Mesenchymal stem cell (in vitro differentiated cells and primary cell): ENCODE measurements at regions not wholly inside any gene's neighbourhood (a gene's known extent, or its start where the extent isn't known, plus 50 kb on each side); places are given as distances from the start of the nearest gene placed in this dataset.

Experiments used
- DNase-seq: peaks from one replicate; pipeline ENCODE4 v3.0.0-alpha.2; 2013
- H2AFZ ChIP-seq: one replicate; pipeline ENCODE4 v1.6.1; 2013; ENCODE audit warnings: low read depth, mild to moderate bottlenecking, control low read depth, inconsistent platforms, low read length, moderate library complexity
- H2AK5ac ChIP-seq: 2 replicates; pipeline ENCODE4 v1.6.1; 2013; ENCODE audit warnings: low read length, moderate library complexity, mild to moderate bottlenecking, inconsistent platforms; ENCODE audit not compliant: severe bottlenecking
- H2BK120ac ChIP-seq: one replicate; pipeline ENCODE4 v1.6.1; 2013; ENCODE audit warnings: low read depth, mild to moderate bottlenecking, inconsistent platforms, low read length, moderate library complexity
- H2BK12ac ChIP-seq, 2 experiments: one replicate each; pipeline ENCODE4 v1.6.1; 2013; ENCODE audit warnings: inconsistent platforms in 2 of 2, low read length in 2 of 2, mild to moderate bottlenecking in 2 of 2, moderate library complexity in 2 of 2, control low read depth in 1 of 2
- H2BK15ac ChIP-seq: one replicate; pipeline ENCODE4 v1.6.1; 2013; ENCODE audit warnings: mild to moderate bottlenecking, low read depth, inconsistent platforms; ENCODE audit not compliant: poor library complexity, severe bottlenecking
- H2BK5ac ChIP-seq: 2 replicates; pipeline ENCODE4 v1.6.1; 2013; ENCODE audit warnings: low read depth, mild to moderate bottlenecking, low read length, control low read depth, inconsistent platforms; ENCODE audit not compliant: poor library complexity, severe bottlenecking
- H3K14ac ChIP-seq, 2 experiments: one replicate each; pipeline ENCODE4 v1.6.1; 2013; ENCODE audit warnings: inconsistent platforms in 2 of 2, low read length in 2 of 2, control low read depth in 1 of 2, mild to moderate bottlenecking in 1 of 2, moderate library complexity in 1 of 2
- H3K18ac ChIP-seq, 2 experiments: one replicate each; pipeline ENCODE4 v1.6.1; 2013; ENCODE audit warnings: inconsistent platforms in 2 of 2, low read length in 2 of 2, control low read depth in 1 of 2, low read depth in 1 of 2, mild to moderate bottlenecking in 1 of 2
- H3K23ac ChIP-seq, 2 experiments: one replicate each; pipeline ENCODE4 v1.6.1; 2013; ENCODE audit warnings: inconsistent platforms in 2 of 2, low read length in 2 of 2, mild to moderate bottlenecking in 2 of 2, moderate library complexity in 2 of 2, control low read depth in 1 of 2
- H3K27ac ChIP-seq: 2 replicates; pipeline ENCODE4 v1.5.1; 2013; ENCODE audit warnings: mild to moderate bottlenecking, moderate library complexity, low read length, control low read depth, inconsistent platforms; ENCODE audit not compliant: poor library complexity, severe bottlenecking
- H3K27me3 ChIP-seq, 2 experiments: 2 replicates each; pipeline versions ENCODE4 v1.6.1 to v1.7.0; 2013; ENCODE audit warnings: low read length in 2 of 2, mild to moderate bottlenecking in 2 of 2, moderate library complexity in 2 of 2, control low read depth in 1 of 2, inconsistent platforms in 1 of 2; ENCODE audit not compliant: control insufficient read depth in 1 of 2, insufficient read depth in 1 of 2
- H3K36me3 ChIP-seq, 2 experiments: 2 replicates each; pipeline versions ENCODE4 v1.6.1 to v1.7.0; 2013; ENCODE audit warnings: low read length in 2 of 2, control low read depth in 1 of 2, inconsistent platforms in 1 of 2, low read depth in 1 of 2, mild to moderate bottlenecking in 1 of 2; ENCODE audit not compliant: insufficient read depth in 2 of 2, control insufficient read depth in 1 of 2
- H3K4ac ChIP-seq, 2 experiments: one replicate each; pipeline ENCODE4 v1.6.1; 2013; ENCODE audit warnings: inconsistent platforms in 2 of 2, low read length in 2 of 2, mild to moderate bottlenecking in 2 of 2, moderate library complexity in 2 of 2, control low read depth in 1 of 2, low read depth in 1 of 2
- H3K4me1 ChIP-seq: 2 replicates; pipeline ENCODE4 v1.6.1; 2013; ENCODE audit warnings: low read depth, low read length, control low read depth; ENCODE audit not compliant: control insufficient read depth, insufficient read depth
- H3K4me2 ChIP-seq: 2 replicates; pipeline ENCODE4 v1.6.1; 2013; ENCODE audit warnings: low read length, mild to moderate bottlenecking, inconsistent platforms; ENCODE audit not compliant: poor library complexity, severe bottlenecking
- H3K4me3 ChIP-seq, 2 experiments: 2 replicates each; pipeline versions ENCODE4 v1.5.1 to v1.7.0; 2013; ENCODE audit warnings: low read length in 2 of 2, mild to moderate bottlenecking in 2 of 2, control low read depth in 1 of 2, low read depth in 1 of 2; ENCODE audit not compliant: insufficient read depth in 1 of 2
- H3K79me1 ChIP-seq: replicated peaks from 2 replicates; pipeline ENCODE4 v1.6.1; 2013; ENCODE audit warnings: mild to moderate bottlenecking, control low read depth, low read length, inconsistent platforms; ENCODE audit not compliant: poor library complexity, severe bottlenecking
- H3K9ac ChIP-seq: 2 replicates; pipeline ENCODE4 v1.7.0; 2013; ENCODE audit warnings: mild to moderate bottlenecking, low read length, moderate library complexity
- H3K9me3 ChIP-seq: 2 replicates; pipeline ENCODE4 v1.7.0; 2013; ENCODE audit warnings: mild to moderate bottlenecking, low read length; ENCODE audit not compliant: control insufficient read depth
- H4K8ac ChIP-seq: one replicate; pipeline ENCODE4 v1.6.1; 2013; ENCODE audit warnings: inconsistent platforms, mild to moderate bottlenecking, low read length, moderate library complexity
- H4K91ac ChIP-seq: one replicate; pipeline ENCODE4 v1.6.1; 2013; ENCODE audit warnings: mild to moderate bottlenecking, low read length, inconsistent platforms
- WGBS: methylation state at CpG from one replicate; pipeline ENCODE4 v1.1.7; 2013; ENCODE audit warnings: mixed read lengths; 5-methylcytosine and 5-hydroxymethylcytosine counted together

DNA sequence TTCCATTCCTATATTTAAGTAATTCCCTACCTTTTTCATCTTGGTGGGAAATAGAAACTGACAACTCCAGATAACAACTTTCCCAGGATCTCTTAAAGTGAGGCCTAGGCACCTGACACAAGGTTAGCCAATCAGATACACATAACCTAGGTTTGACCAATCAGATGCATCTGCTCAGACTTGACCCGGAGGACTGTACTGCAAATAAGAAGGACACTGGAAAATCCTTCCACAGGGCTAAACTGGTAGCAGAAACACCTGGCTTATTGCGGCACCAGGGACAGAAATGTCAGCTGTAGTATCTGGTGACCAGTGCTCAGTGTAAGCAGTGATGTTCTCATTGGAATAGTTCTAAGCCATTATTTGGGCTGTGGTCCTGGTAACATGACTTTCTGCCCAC is 204.5 kb upstream of the SLCO3A1 start:
- Histone ChIP-seq H2AK5ac (no peak overlapping the region), H3K9ac (no peak overlapping the region), H3K14ac (no peak overlapping the region), H3K4me2 (no peak overlapping the region), H3K4me3 (no peak overlapping the region), H4K8ac (no peak overlapping the region), H3K36me3 (no peaks in the 10 kb centered on the region), H3K27ac (no peak overlapping the region), H3K79me1 (no peaks in the 10 kb centered on the region), H3K4me1 (no peaks in the 10 kb centered on the region), H2BK12ac (no peak overlapping the region), H2AFZ (no peak overlapping the region), H2BK120ac (no peak overlapping the region), H3K18ac (no peak overlapping the region), H2BK15ac (no peak overlapping the region), H3K4ac (no peak overlapping the region), H3K23ac (no peak overlapping the region), H2BK5ac (no peak overlapping the region), H3K9me3 (peaks cover 1% of the 10 kb centered on the region), H3K27me3 (no peaks in the 10 kb centered on the region), H4K91ac (no peak overlapping the region)
- WGBS: 65% methylated on average over 2 of the region's 2 CpGs
- no peak for DNase-seq

- no peaks in the 10 kb centered on the region for H3K4me1 ChIP-seq
- H3K4me2 ChIP-seq: no peak overlapping the region
- H3K23ac ChIP-seq: no peak overlapping the region
- no peak overlapping the region for H3K14ac ChIP-seq
- H2BK12ac ChIP-seq: no peak overlapping the region
- H3K27me3 ChIP-seq: no peaks in the 10 kb centered on the region
- H3K27ac ChIP-seq: no peak overlapping the region
- H3K9ac ChIP-seq: no peak overlapping the region
- H2BK5ac ChIP-seq: no peak overlapping the region
- DNase-seq: no peak
- WGBS: 63% methylated on average over 2 of the region's 4 CpGs
- H3K18ac ChIP-seq: no peak overlapping the region
- H3K9me3 ChIP-seq: no peaks in the 10 kb centered on the region
- no peak overlapping the region for H2AFZ ChIP-seq
- H2BK15ac ChIP-seq: no peak overlapping the region
- H4K91ac ChIP-seq: no peak overlapping the region
- H2BK120ac ChIP-seq: no peak overlapping the region
- H3K79me1 ChIP-seq: no peaks in the 10 kb centered on the region
- no peak overlapping the region for H2AK5ac ChIP-seq
- no peak overlapping the region for H4K8ac ChIP-seq
- no peak overlapping the region for H3K4ac ChIP-seq
- H3K36me3 ChIP-seq: no peaks in the 10 kb centered on the region
- no peak overlapping the region for H3K4me3 ChIP-seq
Observed at GRCh38 chr15:91649831-91650321, 203.6 kb upstream of the SLCO3A1 start.

DNA sequence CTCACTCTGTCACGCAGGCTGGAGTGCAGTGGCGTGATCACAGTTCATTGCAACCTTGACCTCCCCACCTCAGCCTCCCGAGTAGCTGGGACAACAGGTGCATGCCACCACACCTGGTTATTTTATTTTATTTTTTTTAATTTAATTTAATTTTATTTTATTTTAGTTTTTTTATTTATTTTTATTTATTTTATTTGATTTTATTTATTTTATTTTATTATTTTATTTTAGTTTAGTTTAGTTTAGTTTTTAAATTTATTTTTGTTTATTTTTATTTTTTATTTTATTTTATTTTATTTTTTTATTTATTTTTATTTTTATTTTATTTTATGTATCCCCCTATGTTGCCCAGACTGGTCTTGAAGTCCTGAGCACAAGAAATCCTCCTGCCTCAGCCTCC is 202.3 kb upstream of the SLCO3A1 start:
- H3K4me1 ChIP-seq: no peaks in the 10 kb centered on the region
- no peak overlapping the region for H3K4ac ChIP-seq
- H2AFZ ChIP-seq: no peak overlapping the region
- H3K9me3 ChIP-seq: no peaks in the 10 kb centered on the region
- H3K36me3 ChIP-seq: no peaks in the 10 kb centered on the region
- H4K91ac ChIP-seq: no peak overlapping the region
- no peaks in the 10 kb centered on the region for H3K79me1 ChIP-seq
- no peak overlapping the region for H4K8ac ChIP-seq
- no peak overlapping the region for H2AK5ac ChIP-seq
- no peak overlapping the region for H2BK120ac ChIP-seq
- no peaks in the 10 kb centered on the region for H3K27me3 ChIP-seq
- no peak overlapping the region for H3K14ac ChIP-seq
- no peak overlapping the region for H2BK15ac ChIP-seq
- H2BK12ac ChIP-seq: no peak overlapping the region
- no peak overlapping the region for H3K23ac ChIP-seq
- DNase-seq: no peak
- WGBS: 38% methylated on average over 2 of the region's 3 CpGs
- no peak overlapping the region for H3K27ac ChIP-seq
- no peak overlapping the region for H2BK5ac ChIP-seq
- H3K18ac ChIP-seq: no peak overlapping the region
- H3K4me2 ChIP-seq: no peak overlapping the region
- no peak overlapping the region for H3K9ac ChIP-seq
- no peak overlapping the region for H3K4me3 ChIP-seq

GRCh38 chr15:91652610-91653207 is 200.8 kb upstream of the SLCO3A1 start:
- H3K27ac ChIP-seq: no peak overlapping the region
- 47% methylated on average over 3 of the region's 7 CpGs for WGBS
- DNase-seq: no peak

More at GRCh38 chr15:91652610-91653207, 200.8 kb upstream of the SLCO3A1 start:
- Histone ChIP-seq H3K18ac (no peak overlapping the region), H3K9ac (no peak overlapping the region), H3K79me1 (no peaks in the 10 kb centered on the region), H3K14ac (no peak overlapping the region), H2BK12ac (no peak overlapping the region), H3K27me3 (no peaks in the 10 kb centered on the region), H2AFZ (no peak overlapping the region), H2BK120ac (no peak overlapping the region), H3K9me3 (no peaks in the 10 kb centered on the region), H3K23ac (no peak overlapping the region), H3K4me1 (no peaks in the 10 kb centered on the region), H4K8ac (no peak overlapping the region), H3K4me2 (no peak overlapping the region), H2BK5ac (no peak overlapping the region), H3K4me3 (no peak overlapping the region), H2AK5ac (no peak overlapping the region), H4K91ac (no peak overlapping the region), H3K4ac (no peak overlapping the region), H3K36me3 (no peaks in the 10 kb centered on the region), H2BK15ac (no peak overlapping the region)
